ENCODE measurements at regions not wholly inside any gene's neighbourhood (a gene's known extent, or its start where the extent isn't known, plus 50 kb on each side); places are given as distances from the start of the nearest gene placed in this dataset.

GRCh38 chr10:3672220-3672619 lies 112.8 kb downstream of the KLF6 start:
- TF ChIP-seq CTCF (conservative IDR thresholded peaks at IDR 0.05; ENCODE audit: low read length) (no peak), EZH2phosphoT487 (IDR thresholded peaks at IDR 0.05; ENCODE audit: borderline replicate concordance) (no peak)
